A549 (cell line): ENCODE measurements at regions not wholly inside any gene's neighbourhood (a gene's known extent, or its start where the extent isn't known, plus 50 kb on each side); places are given as distances from the start of the nearest gene placed in this dataset.

Experiments
- ATAC-seq, 2 experiments: fragments of 200-7000 bp in 1 of 2; fragments of >200 bp in 1 of 2; cut with Nextera tagmentation in 1 of 2; cut with Tn5 transposase in 1 of 2; 3 replicates each; pipeline versions ENCODE4 v1.8.0 to v1.9.1; 2018 to 2020; ENCODE audit warnings: mild to moderate bottlenecking in 1 of 2, moderate library complexity in 1 of 2
- CTCF ChIA-PET: fragments of 300-600 bp; sonication (Branson Sonifier 250); formaldehyde crosslinking; extraction: SDS; loops from one replicate; lab custom pipeline; 2021; ENCODE audit warnings: antibody characterized with exemption, inconsistent platforms; lab: Yijun Ruan, JAX
- POLR2A ChIA-PET: fragments of 350-600 bp; formaldehyde crosslinking; extraction: SDS; loops from one replicate; lab custom pipeline; 2021; ENCODE audit warnings: antibody characterized with exemption, inconsistent platforms; lab: Yijun Ruan, JAX
- DNase-seq, 2 experiments: peaks; one replicate each; pipeline versions ENCODE4 v3.0.0 to v3.0.0-alpha.2; 2011 to 2016; ENCODE audit warnings: low read depth in 1 of 2, low spot score in 1 of 2
- FAIRE-seq: peaks from 2 replicates; lab custom pipeline; 2011; peaks lifted over from hg19 to GRCh38; lab: Jason Lieb, UNC
- H3K27ac ChIP-seq, 2 experiments: fragments of >200 bp; sonication (Bioruptor Twin); formaldehyde crosslinking; 3 replicates each; pipeline ENCODE4 v1.5.1; 2016 to 2017
- H3K4me1 ChIP-seq: fragments of >200 bp; sonication (Bioruptor Twin); formaldehyde crosslinking; 3 replicates; pipeline ENCODE4 v1.6.1; 2016
- H3K4me2 ChIP-seq: fragments of >200 bp; sonication (Bioruptor Twin); formaldehyde crosslinking; 3 replicates; pipeline ENCODE4 v1.6.1; 2016
- H3K4me3 ChIP-seq: fragments of >200 bp; sonication (Bioruptor Twin); formaldehyde crosslinking; 3 replicates; pipeline ENCODE4 v1.5.1; 2016
- H3K9me3 ChIP-seq: fragments of >200 bp; sonication (Bioruptor Twin); formaldehyde crosslinking; 3 replicates; pipeline ENCODE4 v1.6.1; 2016
- BHLHE40 ChIP-seq: IDR thresholded peaks from 2 replicates; pipeline ENCODE4 v1.6.1; 2012; ENCODE audit warnings: low read depth, low read length, inconsistent platforms
- CBX2 ChIP-seq: fragments of 200-600 bp; sonication (generic); IDR thresholded peaks from 2 replicates; pipeline ENCODE4 v1.6.1; 2016; ENCODE audit warnings: low read depth, mild to moderate bottlenecking, borderline replicate concordance
- EHMT2 ChIP-seq: fragments of 200-600 bp; sonication (generic); IDR thresholded peaks from 2 replicates; pipeline ENCODE4 v1.6.1; 2016; ENCODE audit warnings: antibody characterized with exemption, low read depth, mild to moderate bottlenecking, moderate library complexity
- GATA3 ChIP-seq: IDR thresholded peaks from 2 replicates; pipeline ENCODE4 v1.6.1; 2012; ENCODE audit warnings: borderline replicate concordance
- HDAC2 ChIP-seq: fragments of 200-600 bp; sonication (generic); IDR thresholded peaks from 2 replicates; pipeline ENCODE4 v1.6.1; 2016
- HES2 ChIP-seq: fragments of >200 bp; sonication (Bioruptor Twin); formaldehyde crosslinking; IDR thresholded peaks from 2 replicates; pipeline ENCODE4 v1.6.1; 2016
- HEYL ChIP-seq: fragments of 250-450 bp; sonication (Bioruptor Pico); IDR thresholded peaks from 2 replicates; pipeline ENCODE4 v1.8.0; 2021; ENCODE audit warnings: mild to moderate bottlenecking, moderate library complexity
- HOXB13 ChIP-seq: fragments of 250-450 bp; sonication (Bioruptor Pico); IDR thresholded peaks from 2 replicates; pipeline ENCODE4 v1.5.0; 2020; ENCODE audit warnings: low read depth, mild to moderate bottlenecking, moderate library complexity
- KDM5A ChIP-seq: fragments of 200-600 bp; sonication (generic); IDR thresholded peaks from 2 replicates; pipeline ENCODE4 v1.6.1; 2016; ENCODE audit warnings: antibody characterized with exemption, mild to moderate bottlenecking
- MAFK ChIP-seq: fragments of 450-650 bp; IDR thresholded peaks from 2 replicates; pipeline ENCODE4 v1.6.1; 2014; ENCODE audit not compliant: partially characterized antibody
- MYC ChIP-seq: IDR thresholded peaks from 2 replicates; pipeline ENCODE4 v1.6.1; 2012; ENCODE audit warnings: mild to moderate bottlenecking, inconsistent platforms, low read length, improper control_type of control experiment, borderline replicate concordance
- NFE2L2 ChIP-seq: fragments of 150-350 bp; conservative IDR thresholded peaks from 2 replicates; pipeline ENCODE4 v1.6.1; 2014; ENCODE audit warnings: low read length
- POLR2A ChIP-seq: IDR thresholded peaks from 2 replicates; pipeline ENCODE4 v1.6.1; 2012; ENCODE audit warnings: mild to moderate bottlenecking, low read length
- POLR2AphosphoS2 ChIP-seq: conservative IDR thresholded peaks from 2 replicates; pipeline ENCODE4 v1.6.1; 2012; ENCODE audit warnings: low read length, improper control_type of control experiment, inconsistent platforms
- RAD21 ChIP-seq, 2 experiments: fragments of >200 bp in 1 of 2; sonication (Bioruptor Twin) in 1 of 2; formaldehyde crosslinking in 1 of 2; IDR thresholded peaks in 1 of 2; conservative IDR thresholded peaks in 1 of 2; 2 replicates in 1 of 2; 3 replicates in 1 of 2; pipeline ENCODE4 v1.6.1; 2012 to 2018; ENCODE audit warnings: inconsistent platforms in 1 of 2
- RARB ChIP-seq: fragments of 250-450 bp; sonication (Bioruptor Pico); IDR thresholded peaks from 2 replicates; pipeline ENCODE4 v1.8.0; 2021; ENCODE audit warnings: mild to moderate bottlenecking, moderate library complexity
- RCOR1 ChIP-seq: fragments of 150-350 bp; IDR thresholded peaks from 2 replicates; pipeline ENCODE4 v1.6.1; 2014; ENCODE audit warnings: antibody characterized with exemption, low read length, low read depth
- SMC3 ChIP-seq: fragments of >200 bp; sonication (Bioruptor Twin); formaldehyde crosslinking; IDR thresholded peaks from 3 replicates; pipeline ENCODE4 v1.6.1; 2018; ENCODE audit warnings: inconsistent platforms
- SREBF2 ChIP-seq: fragments of 450-650 bp; IDR thresholded peaks from 2 replicates; pipeline ENCODE4 v1.6.1; 2014; ENCODE audit warnings: mild to moderate bottlenecking, moderate library complexity
- TFCP2L1 ChIP-seq: fragments of 250-450 bp; sonication (Bioruptor Pico); IDR thresholded peaks from 2 replicates; pipeline ENCODE4 v1.5.0; 2021; ENCODE audit warnings: mild to moderate bottlenecking
- TP53 ChIP-seq: fragments of 250-450 bp; sonication (Bioruptor Pico); IDR thresholded peaks from 2 replicates; pipeline ENCODE4 v1.5.0; 2021; ENCODE audit warnings: mild to moderate bottlenecking, moderate library complexity
- ZFP36 ChIP-seq: fragments of 450-650 bp; IDR thresholded peaks from 2 replicates; pipeline ENCODE4 v1.6.1; 2014; ENCODE audit warnings: borderline replicate concordance; ENCODE audit not compliant: partially characterized antibody
- ZSCAN20 ChIP-seq: fragments of 250-450 bp; sonication (Bioruptor Pico); IDR thresholded peaks from 2 replicates; pipeline ENCODE4 v1.8.0; 2022; ENCODE audit warnings: mild to moderate bottlenecking, moderate library complexity
- WGBS: methylation state at CpG from one replicate; pipeline ENCODE4 v1.1.6; 2017; ENCODE audit errors: missing lambda C conversion rate; 5-methylcytosine and 5-hydroxymethylcytosine counted together
- TF ChIP-seq, protein P1 (sequence below): fragments of 450-650 bp; IDR thresholded peaks from 2 replicates; pipeline ENCODE4 v1.6.1; 2014; ENCODE audit warnings: antibody characterized with exemption
- TF ChIP-seq, protein P2 (sequence below): IDR thresholded peaks from 2 replicates; pipeline ENCODE4 v1.6.1; 2012
- TF ChIP-seq, protein P3 (sequence below): fragments of 200-600 bp; sonication (generic); IDR thresholded peaks from 2 replicates; pipeline ENCODE4 v1.6.1; 2016; ENCODE audit warnings: antibody characterized with exemption, mild to moderate bottlenecking, moderate library complexity
- TF ChIP-seq, protein P4 (sequence below): fragments of 150-350 bp; IDR thresholded peaks from 2 replicates; pipeline ENCODE4 v1.6.1; 2014; ENCODE audit warnings: low read depth, mild to moderate bottlenecking, low read length
- TF ChIP-seq, protein P5 (sequence below): fragments of 250-450 bp; sonication (Bioruptor Pico); IDR thresholded peaks from 2 replicates; pipeline ENCODE4 v1.5.0; 2020; ENCODE audit warnings: low read depth, mild to moderate bottlenecking, moderate library complexity

DNA sequence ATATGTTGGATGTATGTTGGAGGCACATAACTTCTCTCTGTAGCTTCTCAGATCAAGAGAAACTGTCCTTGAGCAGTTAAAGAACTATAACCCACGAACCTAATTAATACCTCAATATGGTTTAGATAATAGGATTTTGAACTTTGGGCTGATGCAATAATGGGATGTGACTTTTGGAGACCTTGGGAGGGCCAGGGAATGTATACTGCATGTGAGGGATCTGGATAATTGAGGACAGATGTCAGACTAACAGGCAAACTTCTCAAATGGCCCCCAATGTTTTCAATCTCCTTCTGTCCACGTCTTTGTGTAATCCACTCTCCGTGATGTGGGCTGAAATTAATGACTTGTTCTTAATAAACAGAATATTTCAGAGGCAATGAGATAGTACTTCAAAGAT, 202.2 kb upstream of the FAT4 start:
- no peak overlapping the region for H3K4me2 ChIP-seq
- FAIRE-seq: no peak
- DNase-seq: no peak
- H3K9me3 ChIP-seq: no peaks in the 10 kb centered on the region
- no peak overlapping the region for H3K4me3 ChIP-seq
- H3K27ac ChIP-seq: no peak overlapping the region
- peaks cover 11% of the 10 kb centered on the region; the same call in 2 of the 3 replicates for H3K4me1 ChIP-seq
- no peak for ATAC-seq
- TF ChIP-seq RCOR1 (no peak), POLR2AphosphoS2 (no peak), ZFP36 (no peak), POLR2A (no peak), KDM5A (no peak), HOXB13 (no peak), MYC (no peak), RAD21 (conservative IDR thresholded peaks at IDR 0.05 in 1 of 2, IDR thresholded peaks at IDR 0.05 in 1 of 2) (no peak), HES2 (no peak), SREBF2 (no peak), BHLHE40 (no peak), GATA3 (no peak), HEYL (CRISPR knock-in tag) (no peak), SMC3 (no peak), HDAC2 (no peak), EHMT2 (no peak)
- TF ChIP-seq, protein P1, sequence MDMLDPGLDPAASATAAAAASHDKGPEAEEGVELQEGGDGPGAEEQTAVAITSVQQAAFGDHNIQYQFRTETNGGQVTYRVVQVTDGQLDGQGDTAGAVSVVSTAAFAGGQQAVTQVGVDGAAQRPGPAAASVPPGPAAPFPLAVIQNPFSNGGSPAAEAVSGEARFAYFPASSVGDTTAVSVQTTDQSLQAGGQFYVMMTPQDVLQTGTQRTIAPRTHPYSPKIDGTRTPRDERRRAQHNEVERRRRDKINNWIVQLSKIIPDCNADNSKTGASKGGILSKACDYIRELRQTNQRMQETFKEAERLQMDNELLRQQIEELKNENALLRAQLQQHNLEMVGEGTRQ: no peak
- TF ChIP-seq, protein P2, sequence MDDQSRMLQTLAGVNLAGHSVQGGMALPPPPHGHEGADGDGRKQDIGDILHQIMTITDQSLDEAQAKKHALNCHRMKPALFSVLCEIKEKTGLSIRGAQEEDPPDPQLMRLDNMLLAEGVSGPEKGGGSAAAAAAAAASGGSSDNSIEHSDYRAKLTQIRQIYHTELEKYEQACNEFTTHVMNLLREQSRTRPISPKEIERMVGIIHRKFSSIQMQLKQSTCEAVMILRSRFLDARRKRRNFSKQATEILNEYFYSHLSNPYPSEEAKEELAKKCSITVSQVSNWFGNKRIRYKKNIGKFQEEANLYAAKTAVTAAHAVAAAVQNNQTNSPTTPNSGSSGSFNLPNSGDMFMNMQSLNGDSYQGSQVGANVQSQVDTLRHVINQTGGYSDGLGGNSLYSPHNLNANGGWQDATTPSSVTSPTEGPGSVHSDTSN: no peak
- TF ChIP-seq, all 56 proteins: peak for 0
- POLR2A ChIA-PET: no interaction called here
- 62% methylated on average over 3 of the region's 3 CpGs for WGBS
- CTCF ChIA-PET: no interaction called here

DNA sequence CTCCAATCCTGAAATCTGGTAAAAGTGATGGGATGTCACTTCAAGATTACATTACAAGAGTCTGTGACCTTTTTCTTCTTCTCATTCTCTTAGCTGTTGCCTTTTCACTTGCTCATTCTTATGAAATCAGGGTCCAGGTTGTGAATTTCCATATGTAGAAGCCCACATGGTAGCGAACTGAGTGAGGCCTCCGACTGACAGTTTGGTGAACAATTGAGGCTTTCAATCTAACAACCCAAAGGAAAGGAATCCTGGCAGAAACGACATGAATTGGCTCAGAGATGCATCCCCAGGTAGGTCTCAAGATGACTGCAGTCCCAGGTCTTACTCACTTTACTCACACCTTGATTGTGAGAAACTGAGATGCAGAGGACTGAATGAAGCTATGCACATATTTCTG, 203.4 kb upstream of the FAT4 start:
- DNase-seq (no peak), FAIRE-seq (no peak), ATAC-seq (no peak)
- H3K27ac ChIP-seq: no peak overlapping the region
- ChIA-PET POLR2A (no interaction called here), CTCF (no interaction called here)
- H3K4me2 ChIP-seq: no peak overlapping the region
- 61% methylated on average over 3 of the region's 3 CpGs for WGBS
- no peaks in the 10 kb centered on the region for H3K9me3 ChIP-seq
- peaks cover 8% of the 10 kb centered on the region; the same call in 2 of the 3 replicates for H3K4me1 ChIP-seq
- TF ChIP-seq EHMT2 (no peak), NFE2L2 (no peak), HES2 (no peak), HDAC2 (no peak), TP53 (CRISPR knock-in tag) (no peak), RARB (no peak), TFCP2L1 (no peak), CBX2 (no peak), ZSCAN20 (CRISPR knock-in tag) (no peak), MAFK (no peak), MYC (no peak)
- TF ChIP-seq, protein P3, sequence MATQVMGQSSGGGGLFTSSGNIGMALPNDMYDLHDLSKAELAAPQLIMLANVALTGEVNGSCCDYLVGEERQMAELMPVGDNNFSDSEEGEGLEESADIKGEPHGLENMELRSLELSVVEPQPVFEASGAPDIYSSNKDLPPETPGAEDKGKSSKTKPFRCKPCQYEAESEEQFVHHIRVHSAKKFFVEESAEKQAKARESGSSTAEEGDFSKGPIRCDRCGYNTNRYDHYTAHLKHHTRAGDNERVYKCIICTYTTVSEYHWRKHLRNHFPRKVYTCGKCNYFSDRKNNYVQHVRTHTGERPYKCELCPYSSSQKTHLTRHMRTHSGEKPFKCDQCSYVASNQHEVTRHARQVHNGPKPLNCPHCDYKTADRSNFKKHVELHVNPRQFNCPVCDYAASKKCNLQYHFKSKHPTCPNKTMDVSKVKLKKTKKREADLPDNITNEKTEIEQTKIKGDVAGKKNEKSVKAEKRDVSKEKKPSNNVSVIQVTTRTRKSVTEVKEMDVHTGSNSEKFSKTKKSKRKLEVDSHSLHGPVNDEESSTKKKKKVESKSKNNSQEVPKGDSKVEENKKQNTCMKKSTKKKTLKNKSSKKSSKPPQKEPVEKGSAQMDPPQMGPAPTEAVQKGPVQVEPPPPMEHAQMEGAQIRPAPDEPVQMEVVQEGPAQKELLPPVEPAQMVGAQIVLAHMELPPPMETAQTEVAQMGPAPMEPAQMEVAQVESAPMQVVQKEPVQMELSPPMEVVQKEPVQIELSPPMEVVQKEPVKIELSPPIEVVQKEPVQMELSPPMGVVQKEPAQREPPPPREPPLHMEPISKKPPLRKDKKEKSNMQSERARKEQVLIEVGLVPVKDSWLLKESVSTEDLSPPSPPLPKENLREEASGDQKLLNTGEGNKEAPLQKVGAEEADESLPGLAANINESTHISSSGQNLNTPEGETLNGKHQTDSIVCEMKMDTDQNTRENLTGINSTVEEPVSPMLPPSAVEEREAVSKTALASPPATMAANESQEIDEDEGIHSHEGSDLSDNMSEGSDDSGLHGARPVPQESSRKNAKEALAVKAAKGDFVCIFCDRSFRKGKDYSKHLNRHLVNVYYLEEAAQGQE: no peak
- TF ChIP-seq, protein P4, sequence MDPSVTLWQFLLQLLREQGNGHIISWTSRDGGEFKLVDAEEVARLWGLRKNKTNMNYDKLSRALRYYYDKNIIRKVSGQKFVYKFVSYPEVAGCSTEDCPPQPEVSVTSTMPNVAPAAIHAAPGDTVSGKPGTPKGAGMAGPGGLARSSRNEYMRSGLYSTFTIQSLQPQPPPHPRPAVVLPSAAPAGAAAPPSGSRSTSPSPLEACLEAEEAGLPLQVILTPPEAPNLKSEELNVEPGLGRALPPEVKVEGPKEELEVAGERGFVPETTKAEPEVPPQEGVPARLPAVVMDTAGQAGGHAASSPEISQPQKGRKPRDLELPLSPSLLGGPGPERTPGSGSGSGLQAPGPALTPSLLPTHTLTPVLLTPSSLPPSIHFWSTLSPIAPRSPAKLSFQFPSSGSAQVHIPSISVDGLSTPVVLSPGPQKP: no peak
- TF ChIP-seq, protein P5, sequence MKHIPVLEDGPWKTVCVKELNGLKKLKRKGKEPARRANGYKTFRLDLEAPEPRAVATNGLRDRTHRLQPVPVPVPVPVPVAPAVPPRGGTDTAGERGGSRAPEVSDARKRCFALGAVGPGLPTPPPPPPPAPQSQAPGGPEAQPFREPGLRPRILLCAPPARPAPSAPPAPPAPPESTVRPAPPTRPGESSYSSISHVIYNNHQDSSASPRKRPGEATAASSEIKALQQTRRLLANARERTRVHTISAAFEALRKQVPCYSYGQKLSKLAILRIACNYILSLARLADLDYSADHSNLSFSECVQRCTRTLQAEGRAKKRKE (CRISPR knock-in tag): no peak
- no peak overlapping the region for H3K4me3 ChIP-seq
